Inflammatory macrophage treated with lipopolysaccharide for 1 hour (primary cell): ENCODE measurements at regions not wholly inside any gene's neighbourhood (a gene's known extent, or its start where the extent isn't known, plus 50 kb on each side); places are given as distances from the start of the nearest gene placed in this dataset.
"Not testable (repeated sequence)": the region's sequence is repeated elsewhere in the genome, so short reads cannot be mapped to it uniquely, and the experiment has no call there.

Experiments
- DNase-seq, 2 donors: peaks; one replicate each; pipeline ENCODE4 v3.0.0-alpha.2; 2020 to 2022

DNA sequence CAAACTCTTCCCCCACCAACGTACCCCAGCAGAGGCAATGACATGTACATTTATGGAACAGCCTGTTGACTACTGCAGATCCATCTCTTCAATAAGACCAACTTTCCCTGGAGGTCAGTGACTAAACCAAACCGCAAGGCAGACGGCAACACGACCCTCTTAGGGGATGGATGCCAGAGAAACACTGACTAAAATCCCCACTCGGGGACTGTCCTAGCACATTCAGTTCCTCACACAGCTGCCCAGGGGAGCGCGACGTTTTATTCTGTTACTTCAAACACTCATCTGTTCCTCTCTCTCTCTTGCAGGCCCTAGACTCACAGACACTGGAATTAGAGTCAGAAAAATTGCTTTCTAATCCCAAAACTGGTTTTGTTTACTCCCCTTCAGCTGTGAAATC lies 146.5 kb upstream of the PRSS1 start:
- DNase-seq = no peak

DNA sequence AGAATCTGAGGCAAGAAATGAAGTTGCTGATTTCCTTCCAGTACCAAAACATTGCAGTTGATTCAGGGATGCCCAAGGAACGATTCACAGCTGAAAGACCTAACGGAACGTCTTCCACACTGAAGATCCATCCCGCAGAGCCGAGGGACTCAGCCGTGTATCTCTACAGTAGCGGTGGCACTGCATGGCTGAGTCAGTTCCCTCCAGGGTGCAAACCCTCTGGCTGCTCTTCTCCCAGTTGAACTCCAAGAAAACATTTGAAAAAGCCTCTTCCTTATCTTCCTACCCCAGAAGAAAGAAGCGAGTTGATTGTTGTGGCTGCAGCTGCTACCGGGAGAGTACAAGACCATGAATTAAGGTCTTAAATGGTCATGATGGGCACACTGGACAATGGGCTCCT lies 147.1 kb upstream of the PRSS1 start:
- no peak for DNase-seq

DNA sequence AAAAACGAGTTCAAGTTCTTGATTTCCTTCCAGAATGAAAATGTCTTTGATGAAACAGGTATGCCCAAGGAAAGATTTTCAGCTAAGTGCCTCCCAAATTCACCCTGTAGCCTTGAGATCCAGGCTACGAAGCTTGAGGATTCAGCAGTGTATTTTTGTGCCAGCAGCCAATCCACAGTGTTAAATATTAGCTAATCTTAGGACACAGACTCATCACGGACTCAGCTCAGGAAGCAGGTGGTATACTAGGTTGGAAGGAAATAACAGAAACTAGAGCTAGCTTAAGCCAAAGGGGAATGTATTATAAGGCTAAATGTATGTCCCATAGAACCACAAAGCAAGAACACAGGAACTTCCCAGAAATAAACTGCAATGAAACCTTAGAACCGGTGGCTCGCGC lies 151.0 kb upstream of the PRSS1 start:
- no peak for DNase-seq

DNA sequence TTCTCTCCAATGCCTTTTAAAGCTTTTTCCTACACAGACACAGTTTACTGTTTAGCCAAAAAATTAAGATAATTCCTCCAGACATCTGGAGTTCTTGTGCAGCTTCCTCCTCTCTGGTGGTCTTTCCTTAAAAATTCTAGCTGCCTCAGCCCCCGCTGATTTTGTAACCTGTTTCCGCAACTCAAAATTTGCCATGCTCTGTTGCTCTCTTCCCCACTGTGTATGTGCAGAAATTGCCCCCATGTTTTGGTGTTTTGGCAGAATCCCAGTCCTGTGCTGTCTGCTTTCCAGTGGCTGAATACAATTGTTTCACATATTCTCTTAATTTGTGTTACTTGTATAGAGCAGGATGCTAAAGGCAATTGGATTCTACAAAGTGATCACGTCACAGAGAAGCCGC lies 151.7 kb upstream of the PRSS1 start:
- DNase-seq = peak in 1 of 2 donors; percentile 16

DNA sequence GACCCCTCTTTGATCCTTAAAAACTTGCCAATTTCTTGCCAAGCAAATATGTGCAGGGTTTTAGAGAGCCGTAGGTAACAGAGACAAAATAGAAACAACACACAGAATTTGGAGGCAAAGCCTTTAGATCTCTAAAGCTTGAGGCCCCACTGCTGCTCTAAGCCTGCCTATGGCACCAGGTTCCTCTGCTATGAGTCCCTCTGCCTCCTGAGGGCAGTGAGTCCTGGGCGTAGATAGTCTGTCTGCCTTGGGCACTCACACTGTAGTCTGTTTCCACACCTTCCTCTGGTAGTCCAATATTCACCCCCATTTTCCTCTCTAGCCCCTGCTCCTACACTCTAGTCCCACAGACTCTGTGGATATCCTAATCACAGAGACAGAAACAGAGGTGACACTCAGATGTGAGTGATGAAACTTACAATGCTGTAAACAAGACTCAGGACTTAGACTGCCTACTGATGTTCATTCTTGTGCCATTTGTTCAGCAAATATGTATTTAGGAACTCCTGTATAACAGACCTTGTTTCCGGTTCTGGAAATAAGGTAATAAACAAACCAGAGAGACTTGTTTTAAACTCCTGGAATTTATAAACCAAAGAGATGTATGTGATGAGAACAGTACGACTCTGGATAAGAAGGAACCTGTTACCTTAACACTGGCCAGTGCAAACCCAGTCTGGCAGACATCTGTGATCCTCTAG lies 153.3 kb upstream of the PRSS1 start:
- no peak for DNase-seq

DNA sequence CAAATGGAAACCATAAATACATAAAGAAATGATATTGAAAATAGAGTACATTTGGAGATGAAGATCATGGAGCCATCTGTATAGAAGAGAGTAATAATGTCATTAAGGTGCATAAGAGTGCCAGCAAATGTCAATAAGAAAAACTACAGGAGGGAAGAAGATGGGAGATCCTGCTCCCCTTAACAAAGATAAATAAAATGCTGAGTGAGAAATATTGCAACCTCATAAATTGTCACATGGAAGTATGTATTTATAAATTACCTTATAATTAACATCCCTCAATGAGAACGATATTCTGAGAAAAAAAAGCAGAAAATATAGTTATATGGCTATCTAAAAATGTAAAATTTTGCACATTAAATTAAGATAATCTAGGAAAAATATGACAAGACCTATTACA lies 155.2 kb upstream of the PRSS1 start:
- DNase-seq = no peak

DNA sequence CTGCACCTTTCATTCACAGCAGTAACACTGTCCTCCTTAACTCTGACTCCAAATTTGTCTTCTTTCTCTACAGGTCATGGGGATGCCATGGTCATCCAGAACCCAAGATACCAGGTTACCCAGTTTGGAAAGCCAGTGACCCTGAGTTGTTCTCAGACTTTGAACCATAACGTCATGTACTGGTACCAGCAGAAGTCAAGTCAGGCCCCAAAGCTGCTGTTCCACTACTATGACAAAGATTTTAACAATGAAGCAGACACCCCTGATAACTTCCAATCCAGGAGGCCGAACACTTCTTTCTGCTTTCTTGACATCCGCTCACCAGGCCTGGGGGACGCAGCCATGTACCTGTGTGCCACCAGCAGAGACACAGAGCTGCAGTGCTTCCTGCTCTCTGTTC lies 156.2 kb upstream of the PRSS1 start:
- DNase-seq = no peak

DNA sequence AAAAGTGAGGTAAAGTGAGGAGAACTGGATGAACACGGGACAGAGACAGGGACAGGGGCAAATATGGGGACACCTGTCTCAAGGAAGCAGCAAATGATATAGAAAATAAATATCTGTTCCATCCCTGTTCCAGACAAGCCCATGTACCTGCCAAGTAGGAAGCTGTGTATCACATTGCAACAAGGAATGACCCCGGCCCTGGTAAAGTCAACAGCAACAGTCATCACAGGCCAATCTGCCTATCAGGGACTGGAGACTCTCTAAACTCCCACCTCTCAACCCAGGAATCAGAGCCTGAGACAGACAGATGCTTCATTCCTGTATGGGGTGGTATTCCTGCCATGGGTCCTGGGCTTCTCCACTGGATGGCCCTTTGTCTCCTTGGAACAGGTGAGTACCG lies 156.6 kb upstream of the PRSS1 start:
- no peak for DNase-seq

DNA sequence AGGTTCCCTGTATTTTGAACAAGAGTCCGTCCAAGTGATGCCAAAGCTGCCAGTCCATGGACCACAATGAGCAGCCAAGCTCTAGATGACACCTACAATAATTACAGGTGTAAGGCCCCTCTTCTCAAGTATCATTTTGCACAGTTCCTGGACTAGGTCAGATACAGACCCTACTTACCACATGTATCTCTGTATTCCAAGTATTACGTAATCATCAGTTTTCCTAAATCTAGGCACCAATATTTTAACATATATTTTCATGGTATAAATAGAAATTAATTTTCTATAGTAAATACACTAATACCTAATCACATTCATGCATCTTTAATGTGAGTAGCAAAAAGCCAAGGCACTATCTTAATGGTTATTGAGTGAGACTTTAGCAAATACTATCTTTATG lies 157.0 kb upstream of the PRSS1 start:
- DNase-seq = no peak

DNA sequence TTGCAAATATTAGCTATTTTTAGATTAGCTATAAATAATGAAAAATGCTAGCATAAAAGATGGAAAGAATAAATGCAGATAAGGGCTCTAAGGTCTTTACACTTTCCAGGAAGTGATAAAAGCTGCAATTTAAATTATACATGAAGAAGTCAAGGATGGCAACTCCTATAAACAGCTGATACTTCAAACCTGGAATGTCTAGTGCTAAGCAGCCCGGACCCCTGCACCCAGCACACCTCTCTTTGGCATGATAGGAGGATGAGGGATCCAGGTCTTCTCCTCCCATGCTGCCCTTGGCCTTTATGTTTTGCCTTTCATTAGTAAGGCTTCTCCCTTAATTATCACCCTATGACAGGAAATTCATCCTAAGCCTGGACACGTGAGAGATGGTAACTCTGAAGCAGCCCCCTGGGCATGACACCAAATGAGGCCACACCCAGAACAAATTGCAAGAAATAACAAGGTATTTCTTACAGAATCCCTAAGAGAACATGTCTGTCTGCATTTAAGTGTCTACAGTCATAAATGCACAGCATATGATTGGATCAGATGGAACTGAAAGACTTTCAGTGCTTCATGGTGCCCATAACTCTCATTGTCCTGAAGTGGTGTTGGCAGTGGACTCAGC lies 158.3 kb upstream of the PRSS1 start:
- no peak for DNase-seq

DNA sequence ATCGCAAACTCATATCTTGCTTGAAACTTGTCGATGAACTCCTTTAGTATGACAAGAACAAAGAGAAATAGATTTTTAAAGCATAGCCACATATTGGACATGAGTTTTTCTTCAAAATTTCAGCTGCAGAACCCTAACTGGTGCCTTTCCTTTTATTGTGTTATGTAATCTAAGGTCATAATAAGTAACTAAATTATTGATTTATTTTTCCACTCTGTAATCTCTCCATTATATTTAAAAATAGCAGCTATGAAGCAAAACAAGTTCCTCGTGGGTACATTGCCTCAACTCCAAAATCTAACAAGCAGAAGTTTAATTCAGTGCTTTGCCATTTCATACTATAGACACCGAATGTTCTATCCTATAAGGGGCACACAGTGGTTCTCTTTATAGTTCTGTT lies 159.2 kb upstream of the PRSS1 start:
- DNase-seq = no peak

DNA sequence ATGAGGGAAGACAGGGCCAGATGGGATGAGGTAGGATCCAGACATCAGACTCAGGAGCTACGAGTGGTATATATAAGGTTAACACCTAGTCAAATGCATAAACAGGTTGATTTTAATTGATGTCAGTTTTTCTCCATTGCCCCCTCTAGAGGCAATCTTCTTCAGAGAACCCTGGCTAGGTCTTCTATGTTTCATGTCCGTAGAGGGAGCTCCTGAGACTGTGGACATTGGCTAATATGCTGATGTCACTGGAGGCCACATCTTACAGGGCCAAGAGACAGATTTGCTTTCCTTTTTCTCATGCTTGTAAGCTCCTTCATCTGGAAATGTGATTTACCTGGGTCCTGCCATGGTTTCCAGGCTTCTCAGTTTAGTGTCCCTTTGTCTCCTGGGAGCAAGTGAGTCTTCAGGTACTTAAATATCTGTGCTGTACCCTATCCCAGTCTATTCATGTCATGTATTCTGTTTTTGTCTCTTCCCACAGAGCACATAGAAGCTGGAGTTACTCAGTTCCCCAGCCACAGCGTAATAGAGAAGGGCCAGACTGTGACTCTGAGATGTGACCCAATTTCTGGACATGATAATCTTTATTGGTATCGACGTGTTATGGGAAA lies 161.6 kb upstream of the PRSS1 start:
- DNase-seq = peak; percentile 85 to 88

DNA sequence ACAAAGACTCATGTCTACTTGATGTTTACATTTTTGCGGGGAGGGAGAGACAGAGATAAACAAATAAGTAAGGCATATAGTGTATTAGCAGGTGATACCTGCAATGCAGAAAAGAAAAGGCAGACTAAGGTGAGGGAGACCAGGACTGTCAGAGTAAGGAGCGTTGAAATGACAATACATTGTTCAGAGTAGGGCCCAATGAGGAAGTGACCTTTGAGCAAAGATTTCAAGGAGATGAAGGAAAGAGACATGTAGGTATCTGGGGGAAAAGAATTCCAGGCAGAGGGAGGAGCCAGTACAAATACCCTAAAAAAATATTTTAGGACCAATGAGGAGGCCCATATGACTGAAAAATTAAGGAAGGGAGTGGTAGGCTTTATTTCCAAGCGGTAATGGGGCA lies 162.7 kb upstream of the PRSS1 start:
- DNase-seq = no peak

DNA sequence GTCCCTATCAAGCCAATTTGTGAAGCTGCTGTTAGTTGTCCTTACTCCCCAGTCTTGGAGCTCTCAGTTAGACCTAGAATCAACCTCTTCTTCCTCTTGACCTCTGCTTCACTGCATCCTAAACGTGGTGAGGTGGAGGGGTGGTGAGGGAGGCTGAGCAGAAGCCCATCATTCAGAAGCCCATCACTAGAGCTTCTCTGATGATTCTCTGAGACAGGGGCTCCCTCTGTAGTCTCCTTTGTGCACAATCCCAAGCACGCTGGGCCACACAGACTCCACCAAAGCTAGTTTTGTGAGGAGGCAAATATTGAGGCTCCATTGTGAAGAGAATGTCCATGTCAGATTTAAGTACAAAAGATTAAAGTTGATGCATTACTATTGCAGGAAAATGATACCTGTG lies 163.8 kb upstream of the PRSS1 start:
- no peak for DNase-seq

DNA sequence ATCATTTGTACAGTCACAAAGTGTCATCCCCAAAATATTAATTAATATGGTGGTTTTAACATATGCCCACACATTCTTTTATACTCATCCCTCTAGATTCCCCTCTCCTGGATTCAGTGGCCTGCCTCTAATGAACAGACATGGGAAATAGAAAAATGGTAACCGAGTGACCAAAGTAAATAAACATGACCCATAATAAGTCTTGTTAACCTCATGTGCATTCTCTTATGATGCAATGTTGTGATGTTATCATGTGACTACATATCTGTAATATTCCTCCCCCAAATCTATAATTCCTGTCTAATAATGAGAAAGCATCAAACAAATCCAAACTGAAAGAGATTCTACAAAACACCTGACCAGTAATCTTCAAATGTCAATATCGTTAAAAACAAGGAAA lies 164.5 kb upstream of the PRSS1 start:
- DNase-seq = peak in 1 of 2 donors; percentile 26

DNA sequence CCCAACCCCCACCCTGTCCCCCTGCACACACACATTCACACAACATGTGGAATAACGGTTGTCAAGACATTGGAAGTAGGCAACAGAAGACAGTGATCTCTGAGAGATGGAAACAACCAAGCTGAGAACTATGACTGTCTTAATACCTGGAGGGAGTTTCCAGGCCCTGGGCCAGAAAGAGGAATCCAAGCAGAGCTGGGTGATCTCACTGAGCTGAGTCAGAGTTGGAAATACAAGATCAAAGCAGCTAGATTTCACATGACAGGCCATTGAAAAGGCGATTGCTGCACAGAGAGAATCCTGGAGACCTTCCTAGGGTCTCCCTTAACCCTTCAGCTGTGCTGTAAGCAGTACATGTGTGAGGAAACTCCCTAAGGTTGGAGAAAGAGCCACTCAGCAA lies 165.8 kb upstream of the PRSS1 start:
- peak; percentile 91 to 96 for DNase-seq

DNA sequence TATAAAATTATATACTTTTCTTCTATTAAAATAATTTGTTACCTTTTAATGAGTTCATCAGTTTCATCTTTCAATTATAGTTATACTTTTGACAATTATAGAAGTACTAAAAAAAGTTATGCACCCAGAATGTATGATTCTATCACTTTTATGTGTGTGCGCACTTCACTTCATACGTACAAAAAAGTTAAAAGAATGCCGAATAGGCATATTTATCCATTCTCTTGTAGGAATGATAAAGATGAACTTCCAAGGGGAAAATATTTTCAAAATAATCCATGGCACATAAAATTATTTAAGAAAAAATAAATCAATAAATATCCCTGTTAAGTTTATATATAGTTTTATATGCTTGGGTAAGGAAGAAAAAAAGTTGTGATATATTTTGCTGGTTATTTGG lies 166.9 kb upstream of the PRSS1 start:
- no peak for DNase-seq

DNA sequence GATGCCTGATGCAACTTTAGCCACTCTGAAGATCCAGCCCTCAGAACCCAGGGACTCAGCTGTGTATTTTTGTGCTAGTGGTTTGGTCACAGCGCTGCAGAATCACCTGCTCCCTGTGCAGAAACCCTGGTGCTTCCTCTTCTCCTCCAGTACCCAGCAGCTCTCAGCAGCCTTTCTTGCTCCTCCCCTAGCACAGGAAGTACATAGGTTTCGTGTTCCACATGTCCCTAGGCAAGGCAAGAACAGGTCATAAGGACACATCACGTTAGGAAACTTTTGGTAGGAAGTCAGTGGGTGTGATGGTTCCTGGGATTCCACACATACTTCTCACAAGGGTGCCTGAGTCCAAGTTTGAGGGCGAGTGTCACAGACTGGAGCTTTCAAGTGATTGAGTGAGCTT lies 167.9 kb upstream of the PRSS1 start:
- peak; percentile 72 to 90 for DNase-seq

DNA sequence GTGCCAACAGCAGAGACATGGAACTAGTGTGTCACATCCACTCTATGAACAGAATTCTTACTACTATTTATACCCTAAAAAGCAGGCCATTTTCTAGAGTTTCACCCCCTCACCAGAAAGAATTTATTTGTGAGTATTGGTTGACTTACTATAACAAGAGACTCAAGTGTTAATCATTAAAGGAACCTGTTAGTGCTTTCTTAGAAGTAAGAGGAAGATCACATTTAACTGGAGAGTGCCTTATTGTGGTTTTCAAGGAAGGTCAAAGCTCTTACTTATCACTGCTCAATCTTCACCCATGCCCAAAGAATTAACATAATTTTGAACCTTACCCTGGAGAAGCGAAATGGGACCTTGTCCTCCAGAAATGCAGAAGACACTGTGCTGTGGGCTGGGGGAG lies 169.3 kb upstream of the PRSS1 start:
- no peak for DNase-seq

DNA sequence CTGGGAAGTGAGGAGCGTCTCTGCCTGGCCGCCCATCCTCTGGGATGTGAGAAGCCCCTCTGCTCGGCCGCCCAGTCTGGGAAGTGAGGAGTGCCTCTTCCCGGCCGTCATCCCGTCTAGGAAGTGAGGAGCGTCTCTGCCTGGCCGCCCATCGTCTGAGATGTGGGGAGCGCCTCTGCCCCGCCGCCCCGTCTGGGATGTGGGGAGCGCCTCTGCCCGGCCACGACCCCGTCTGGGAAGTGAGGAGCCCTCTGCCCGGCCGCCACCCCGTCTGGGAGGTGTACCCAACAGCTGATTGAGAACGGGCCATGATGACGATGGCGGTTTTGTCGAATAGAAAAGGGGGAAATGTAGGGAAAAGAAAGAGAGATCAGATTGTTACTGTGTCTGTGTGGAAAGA lies 173.9 kb upstream of the PRSS1 start:
- DNase-seq = not testable (repeated sequence)

DNA sequence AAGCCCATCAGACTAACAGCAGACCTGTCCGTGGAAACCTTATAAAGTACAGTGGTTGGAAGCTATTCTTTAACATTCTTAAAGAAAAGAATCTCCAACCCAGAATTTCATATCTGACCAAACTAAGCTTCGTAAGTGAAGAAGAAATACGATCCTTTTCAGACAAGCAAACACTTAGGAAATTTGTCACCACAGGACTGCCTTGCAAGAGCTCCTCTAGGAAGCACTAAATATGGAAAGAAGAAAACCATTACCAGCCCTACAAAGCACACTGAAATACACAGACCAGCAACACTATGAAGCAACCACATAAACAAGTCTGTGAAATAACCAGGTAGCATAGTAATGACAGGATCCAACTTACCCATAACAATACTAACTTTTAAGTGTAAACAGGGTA lies 177.7 kb upstream of the PRSS1 start:
- no peak for DNase-seq

DNA sequence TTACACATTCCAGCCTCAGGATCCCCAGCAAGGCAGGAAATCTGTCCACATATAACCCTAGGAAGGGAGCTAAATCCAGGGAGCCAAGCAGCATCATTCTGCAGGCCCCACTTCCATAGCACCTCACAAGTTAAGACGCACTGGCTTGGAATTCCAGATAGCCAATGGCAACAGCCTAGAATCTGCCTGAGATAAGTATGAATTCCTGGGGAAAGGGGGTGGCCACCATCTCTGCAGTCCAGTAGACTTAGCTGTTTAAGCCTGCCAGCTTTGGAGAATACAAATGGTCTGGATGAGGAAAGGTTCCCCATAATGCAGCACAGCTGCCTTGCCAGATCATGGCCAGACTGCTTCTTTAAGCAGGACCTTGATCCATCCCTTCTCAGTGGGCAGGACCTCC lies 179.4 kb upstream of the PRSS1 start:
- no peak for DNase-seq

DNA sequence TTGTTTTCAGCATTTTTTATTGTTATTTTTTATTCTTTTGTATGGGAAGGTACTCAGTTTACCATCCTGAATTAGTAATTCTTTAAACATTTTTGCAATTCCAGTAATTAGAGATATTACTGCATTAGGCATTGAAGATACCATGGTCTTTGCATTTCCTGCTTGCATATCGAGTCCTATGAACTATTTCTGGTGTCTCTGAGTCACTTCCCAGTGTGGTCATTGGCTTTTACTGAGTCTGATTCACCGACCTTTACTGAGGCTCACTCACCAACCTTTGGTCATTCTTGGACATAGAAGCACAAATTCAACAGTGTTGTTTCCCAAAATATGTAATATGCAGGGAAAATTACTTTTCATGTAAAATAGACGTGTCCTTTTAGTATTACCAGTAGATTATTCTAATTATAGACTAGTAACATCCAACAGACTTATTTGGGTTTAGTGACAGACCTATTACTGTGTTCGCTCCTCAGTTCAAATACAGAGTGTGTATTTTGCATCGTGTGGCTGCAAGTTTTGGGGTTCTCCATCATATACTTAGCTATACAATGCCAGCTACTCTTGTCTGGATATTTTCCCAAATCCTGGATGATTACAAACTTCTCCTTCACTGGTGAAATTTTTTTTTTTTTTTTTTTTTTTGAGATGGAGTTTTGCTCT lies 180.7 kb upstream of the PRSS1 start:
- peak; percentile 80 to 87 for DNase-seq
